Sigmoid colon (tissue), 6 donors: ENCODE measurements at regions not wholly inside any gene's neighbourhood (a gene's known extent, or its start where the extent isn't known, plus 50 kb on each side); places are given as distances from the start of the nearest gene placed in this dataset.

Source experiments
- DNase-seq: peaks from one replicate; pipeline ENCODE4 v3.0.0-alpha.2; 2019
- H3K27ac ChIP-seq, 4 donors: fragments of 200-600 bp; sonication (generic); one replicate each; pipeline ENCODE4 v1.5.1; 2016 to 2019; ENCODE audit warnings: mild to moderate bottlenecking in 1 of 4
- H3K27me3 ChIP-seq, 3 donors: fragments of 200-600 bp; sonication (generic); one replicate each; pipeline ENCODE4 v1.5.1; 2019; ENCODE audit warnings: mild to moderate bottlenecking in 1 of 3
- H3K36me3 ChIP-seq, 4 donors: fragments of 200-600 bp; sonication (generic); one replicate each; pipeline ENCODE4 v1.5.1; 2016 to 2019
- H3K4me1 ChIP-seq, 4 donors: fragments of 200-600 bp; sonication (generic); one replicate each; pipeline ENCODE4 v1.5.1; 2017 to 2019
- H3K4me3 ChIP-seq, 4 donors: fragments of 200-600 bp; sonication (generic); one replicate each; pipeline ENCODE4 v1.5.1; 2017 to 2019; ENCODE audit warnings: mild to moderate bottlenecking in 2 of 4, moderate library complexity in 1 of 4
- H3K9me3 ChIP-seq, 4 donors: fragments of 200-600 bp in 3 of 4; sonication (generic) in 3 of 4; one replicate each; pipeline versions ENCODE4 v1.5.1 to v1.6.1; 2013 to 2019
- CTCF ChIP-seq, 4 experiments: fragments of 450-650 bp in 3 of 4; fragments of 200-600 bp in 1 of 4; IDR thresholded peaks; one replicate each; pipeline ENCODE4 v1.5.1; 2016 to 2019; ENCODE audit warnings: antibody characterized with exemption in 4 of 4, mild to moderate bottlenecking in 3 of 4, moderate library complexity in 2 of 4
- EP300 ChIP-seq, 4 donors: sonication (generic); formaldehyde crosslinking; IDR thresholded peaks; one replicate each; pipeline ENCODE4 v1.6.1; 2017; ENCODE audit warnings: antibody characterized with exemption in 4 of 4
- POLR2A ChIP-seq, 2 donors: fragments of 450-650 bp; IDR thresholded peaks; one replicate each; pipeline ENCODE4 v1.6.1; 2016; ENCODE audit warnings: antibody characterized with exemption in 2 of 2, mild to moderate bottlenecking in 2 of 2, moderate library complexity in 2 of 2
- POLR2AphosphoS5 ChIP-seq, 4 donors: sonication (generic); formaldehyde crosslinking; IDR thresholded peaks; one replicate each; pipeline ENCODE4 v1.6.1; 2017; ENCODE audit warnings: antibody characterized with exemption in 4 of 4
- WGBS, 2 donors: extraction: QIAGEN DNeasy Blood & Tissue Kit; methylation state at CpG; one replicate each; pipeline ENCODE4 v1.1.7; 2013; 5-methylcytosine and 5-hydroxymethylcytosine counted together
- intact Hi-C: fragments of 100-400 bp; cut with DNase I; formaldehyde crosslinking; loops from one replicate; pipeline ENCODE4 v1.15.1; 2023
- donor health status: healthy with polysubstance abuse.
- donor health status: healthy.

- DNase-seq, result no peak
- Histone ChIP-seq H3K9me3 (no peaks in the 10 kb centered on the region), H3K27ac (no peak overlapping the region), H3K4me1 (no peaks in the 10 kb centered on the region), H3K36me3 (no peaks in the 10 kb centered on the region), H3K27me3 (no peaks in the 10 kb centered on the region), H3K4me3 (no peak overlapping the region)
- TF ChIP-seq CTCF (IDR thresholded peaks at IDR 0.05), result no peak
- TF ChIP-seq POLR2AphosphoS5 (IDR thresholded peaks at IDR 0.05), result no peak
- TF ChIP-seq POLR2A (IDR thresholded peaks at IDR 0.05), result no peak
- no peak for TF ChIP-seq EP300 (IDR thresholded peaks at IDR 0.05)
- intact Hi-C loops, result no loop called here
- WGBS, 2 donors, result 80 to 81% methylated on average over 3 of the region's 3 CpGs
These were observed 143.3 kb downstream of the IRX1 start for GRCh38 chr5:3738919-3739318.

- no peak overlapping the region for H3K4me3 ChIP-seq
- no peak overlapping the region for H3K27ac ChIP-seq
- H3K4me1 ChIP-seq, result no peaks in the 10 kb centered on the region
- H3K27me3 ChIP-seq, result no peaks in the 10 kb centered on the region
- 82 to 88% methylated on average over 27 of the region's 27 CpGs for WGBS, 2 donors
- DNase-seq, result no peak
- TF ChIP-seq EP300 (IDR thresholded peaks at IDR 0.05), result no peak
- TF ChIP-seq CTCF (IDR thresholded peaks at IDR 0.05), result no peak
- TF ChIP-seq POLR2A (IDR thresholded peaks at IDR 0.05), result no peak
- TF ChIP-seq POLR2AphosphoS5 (IDR thresholded peaks at IDR 0.05), result no peak
- intact Hi-C loops, result no loop called here
- H3K9me3 ChIP-seq, result no peaks in the 10 kb centered on the region
- H3K36me3 ChIP-seq, result no peaks in the 10 kb centered on the region
These were observed 145.1 kb downstream of the IRX1 start for GRCh38 chr5:3740546-3741373.

- Histone ChIP-seq H3K4me1 (no peaks in the 10 kb centered on the region), H3K27me3 (no peaks in the 10 kb centered on the region), H3K9me3 (no peaks in the 10 kb centered on the region), H3K27ac (no peak overlapping the region), H3K36me3 (no peaks in the 10 kb centered on the region), H3K4me3 (no peak overlapping the region)
- 25 to 54% methylated on average over 8 of the region's 8 CpGs for WGBS, 2 donors
- no peak for TF ChIP-seq POLR2AphosphoS5 (IDR thresholded peaks at IDR 0.05)
- no peak for TF ChIP-seq EP300 (IDR thresholded peaks at IDR 0.05)
- TF ChIP-seq POLR2A (IDR thresholded peaks at IDR 0.05), result no peak
- no peak for TF ChIP-seq CTCF (IDR thresholded peaks at IDR 0.05)
- DNase-seq, result no peak
- intact Hi-C loops, result no loop called here
These were observed 145.7 kb downstream of the IRX1 start for GRCh38 chr5:3741374-3741770.

- H3K27ac ChIP-seq, result no peak overlapping the region
- no peaks in the 10 kb centered on the region for H3K27me3 ChIP-seq
- TF ChIP-seq POLR2A (IDR thresholded peaks at IDR 0.05) (no peak), POLR2AphosphoS5 (IDR thresholded peaks at IDR 0.05) (no peak), EP300 (IDR thresholded peaks at IDR 0.05) (no peak), CTCF (IDR thresholded peaks at IDR 0.05) (no peak)
- no peak for DNase-seq
- no peak overlapping the region for H3K4me3 ChIP-seq
- WGBS, 2 donors, result 35 to 50% methylated on average over 3 of the region's 3 CpGs
- H3K4me1 ChIP-seq, result no peaks in the 10 kb centered on the region
- intact Hi-C loops, result no loop called here
- H3K9me3 ChIP-seq, result no peaks in the 10 kb centered on the region
- no peaks in the 10 kb centered on the region for H3K36me3 ChIP-seq
These were observed 147.1 kb downstream of the IRX1 start for GRCh38 chr5:3742750-3743149.

GRCh38 chr5:3751846-3752245 is 156.2 kb downstream of the IRX1 start:
- no peaks in the 10 kb centered on the region for H3K36me3 ChIP-seq
- H3K27ac ChIP-seq, result no peak overlapping the region
- intact Hi-C loops, result no loop called here
- 91 to 92% methylated on average over 2 of the region's 2 CpGs for whole genome bisulfite sequencing, 2 donors
- no peaks in the 10 kb centered on the region for H3K4me1 ChIP-seq
- no peaks in the 10 kb centered on the region for H3K27me3 ChIP-seq
- H3K4me3 ChIP-seq, result no peak overlapping the region
- H3K9me3 ChIP-seq, result peaks cover 0 to 4% (median 0%) of the 10 kb centered on the region in 4 donors
- DNase-seq, result no peak
- TF ChIP-seq POLR2AphosphoS5 (IDR thresholded peaks at IDR 0.05), result no peak
- TF ChIP-seq POLR2A (IDR thresholded peaks at IDR 0.05), result no peak
- no peak for TF ChIP-seq CTCF (IDR thresholded peaks at IDR 0.05)
- TF ChIP-seq EP300 (IDR thresholded peaks at IDR 0.05), result no peak
